Activated T-cell treated with anti-CD3 and anti-CD28 coated beads, Interleukin-2, amount 50 U/mL, for 1 hour (primary cell): ENCODE measurements at regions not wholly inside any gene's neighbourhood (a gene's known extent, or its start where the extent isn't known, plus 50 kb on each side); places are given as distances from the start of the nearest gene placed in this dataset.
"Not testable (repeated sequence)": the region's sequence is repeated elsewhere in the genome, so short reads cannot be mapped to it uniquely, and the experiment has no call there.

ENCODE experiments used
- DNase-seq: peaks from one replicate; pipeline ENCODE4 v3.0.0-alpha.2; 2020

- no peak for DNase-seq
Observed at GRCh38 chr3:75395580-75396315, 268.4 kb upstream of the FRG2C start.

GRCh38 chr3:75396316-75396802 lies 267.8 kb upstream of the FRG2C start:
- no peak for DNase-seq

DNA sequence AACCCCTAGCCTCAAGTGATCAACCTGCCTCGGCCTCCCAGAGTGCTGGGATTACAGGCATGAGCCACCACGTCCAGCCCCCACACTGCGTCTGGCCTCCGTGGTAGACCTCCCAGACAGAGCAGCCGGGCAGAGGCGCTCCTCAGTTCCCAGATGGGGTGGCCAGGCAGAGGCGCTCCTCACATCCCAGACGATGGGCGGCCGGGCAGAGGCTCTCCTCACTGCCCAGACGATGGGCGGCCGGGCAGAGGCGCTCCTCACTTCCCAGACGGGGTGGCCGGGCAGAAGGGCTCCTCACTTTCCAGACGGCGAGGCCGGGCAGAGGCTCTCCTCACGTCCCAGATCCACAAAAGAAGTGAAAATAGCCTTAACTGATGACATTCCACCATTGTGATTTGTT lies 266.6 kb upstream of the FRG2C start:
- DNase-seq = not testable (repeated sequence)

GRCh38 chr3:75422101-75422945 lies 241.8 kb upstream of the FRG2C start:
- peak; percentile 49 for DNase-seq

- not testable (repeated sequence) for DNase-seq
Observed at GRCh38 chr3:75425379-75425778, 238.7 kb upstream of the FRG2C start.

DNA sequence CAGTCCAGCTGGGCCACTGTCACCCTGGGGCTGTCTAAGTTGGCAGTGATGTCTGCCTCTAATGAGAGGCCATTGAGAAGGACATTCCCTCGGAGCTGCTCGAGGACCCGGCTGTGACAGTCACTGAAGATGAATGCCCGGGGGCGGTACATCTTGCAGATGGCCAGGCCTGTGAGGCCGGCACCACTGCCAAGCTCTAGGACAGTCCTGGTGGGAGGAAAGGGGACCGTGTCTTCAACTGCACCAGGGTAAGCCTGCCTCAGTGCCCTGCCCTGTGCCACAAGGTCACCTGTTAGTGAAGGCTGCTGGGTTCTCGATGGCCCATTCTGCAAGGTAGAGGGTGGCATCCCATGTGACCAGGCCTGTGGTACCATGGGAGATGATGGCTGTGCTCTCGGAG lies 236.6 kb upstream of the FRG2C start:
- not testable (repeated sequence) for DNase-seq

DNA sequence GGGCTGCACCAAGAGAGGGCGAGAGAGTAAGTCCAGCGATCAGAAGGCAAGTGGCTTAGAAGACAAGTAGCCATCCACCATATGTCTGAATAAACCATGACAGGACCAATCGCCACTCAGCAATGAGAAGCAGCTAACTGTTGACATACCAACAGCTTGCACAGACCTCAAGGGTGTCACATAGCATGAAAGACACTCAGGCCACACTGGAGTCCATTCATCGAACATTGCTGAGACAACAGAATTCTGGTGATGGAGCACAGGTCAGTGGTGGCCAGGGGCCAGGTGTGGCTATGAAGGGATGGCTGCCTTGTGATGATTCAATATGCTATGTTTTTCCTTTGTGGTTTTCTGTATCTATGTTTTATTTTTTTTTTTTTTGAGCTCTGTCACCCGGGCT lies 236.2 kb upstream of the FRG2C start:
- DNase-seq = not testable (repeated sequence)

- DNase-seq = peak; percentile 71
Observed at GRCh38 chr3:75429561-75430220, 234.4 kb upstream of the FRG2C start.

- DNase-seq = not testable (repeated sequence)
Observed at GRCh38 chr3:75430406-75430805, 233.7 kb upstream of the FRG2C start.

DNA sequence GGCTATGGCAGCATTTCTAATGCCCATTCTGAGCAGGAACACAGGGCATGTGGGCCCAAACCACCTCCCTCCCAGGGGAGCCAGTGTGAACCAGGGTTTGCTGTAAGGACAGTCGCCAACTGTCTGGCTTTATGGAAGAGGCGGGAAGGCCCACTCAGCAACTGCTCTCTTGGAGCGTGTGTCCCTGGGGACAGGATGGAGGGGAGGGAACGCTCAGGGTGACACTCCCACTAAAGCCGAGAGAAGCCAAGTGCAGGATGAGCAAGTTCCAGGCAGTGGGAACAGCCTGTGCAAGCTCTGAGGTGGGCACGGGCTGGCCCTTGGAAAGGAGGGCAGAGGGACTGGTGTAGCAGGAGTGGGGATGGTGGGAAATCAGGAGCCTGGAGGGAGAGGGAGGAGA lies 233.0 kb upstream of the FRG2C start:
- DNase-seq = not testable (repeated sequence)

- DNase-seq = not testable (repeated sequence)
Observed at GRCh38 chr3:75432466-75432865, 231.7 kb upstream of the FRG2C start.

DNA sequence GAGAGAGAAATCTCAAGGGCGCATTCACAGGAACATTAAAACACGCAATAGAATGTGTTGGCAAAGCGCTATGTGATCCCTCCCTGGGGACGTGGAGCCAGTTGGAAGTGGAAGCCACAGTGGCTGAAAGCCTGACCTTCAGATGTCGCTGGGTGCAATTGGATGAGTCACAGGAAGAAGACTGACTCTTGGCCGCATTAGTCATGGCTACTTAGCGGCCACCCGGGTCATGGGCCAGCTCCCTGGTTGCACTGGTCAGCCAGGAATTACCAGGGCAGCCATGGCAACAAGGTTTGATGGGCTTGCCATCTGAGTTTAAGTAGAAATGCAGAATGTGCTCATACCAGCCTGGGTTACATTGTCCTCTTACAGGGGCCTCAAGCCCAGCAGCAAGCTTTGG lies 231.2 kb upstream of the FRG2C start:
- DNase-seq = not testable (repeated sequence)

- not testable (repeated sequence) for DNase-seq
Observed at GRCh38 chr3:75433295-75433694, 230.8 kb upstream of the FRG2C start.

DNA sequence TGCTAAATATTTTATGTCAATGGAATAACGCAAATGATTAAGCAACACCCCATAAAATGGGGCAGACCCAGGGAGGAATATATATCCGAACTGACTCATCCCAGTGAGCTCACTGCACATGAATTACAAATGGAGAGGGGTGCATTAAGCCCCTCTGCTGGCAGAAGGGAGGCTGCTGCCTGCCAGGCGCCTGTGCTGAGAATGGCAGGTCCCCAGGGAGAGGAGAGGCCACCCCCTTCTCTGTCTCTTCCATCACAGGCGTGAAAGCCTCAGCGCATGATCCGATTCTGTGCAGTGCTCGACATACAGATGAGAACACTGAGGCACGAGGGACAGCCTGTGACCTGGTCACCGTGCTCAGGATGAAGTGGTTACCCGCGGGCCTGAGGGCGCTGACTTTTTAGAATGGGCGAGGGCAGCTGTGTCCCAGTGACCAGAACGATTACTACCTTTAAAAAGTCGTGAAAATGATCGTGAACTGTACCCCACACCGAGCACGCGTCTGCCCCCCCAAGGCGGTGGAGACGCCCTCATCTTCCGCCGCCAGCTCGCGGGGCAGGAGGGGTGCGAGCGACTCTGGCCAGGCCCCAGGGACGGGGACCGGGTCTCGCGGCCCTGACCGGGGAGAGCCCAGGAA lies 229.7 kb upstream of the FRG2C start:
- not testable (repeated sequence) for DNase-seq

GRCh38 chr3:75434913-75435793 lies 229.0 kb upstream of the FRG2C start:
- peak; percentile 96 for DNase-seq

- DNase-seq = not testable (repeated sequence)
Observed at GRCh38 chr3:75435794-75436400, 228.2 kb upstream of the FRG2C start.

DNA sequence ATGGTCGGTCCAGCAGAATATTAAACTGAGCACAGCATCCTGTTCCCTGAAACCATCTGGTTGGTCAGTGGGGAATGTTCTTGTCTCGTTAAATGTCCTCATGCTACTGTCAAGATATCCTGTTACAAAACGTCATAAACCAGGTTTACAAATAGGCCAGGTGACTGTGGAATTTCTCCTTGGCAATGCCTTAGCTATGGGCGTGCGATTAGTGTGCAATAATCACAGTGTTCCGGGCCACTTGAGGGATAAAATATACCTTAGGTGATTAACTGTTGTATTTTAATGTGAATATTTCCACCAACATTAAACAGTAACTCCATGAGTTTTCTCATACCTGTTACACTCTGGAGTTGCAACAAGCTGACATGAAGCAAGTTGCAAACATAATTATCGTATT lies 223.1 kb upstream of the FRG2C start:
- DNase-seq = not testable (repeated sequence)

DNA sequence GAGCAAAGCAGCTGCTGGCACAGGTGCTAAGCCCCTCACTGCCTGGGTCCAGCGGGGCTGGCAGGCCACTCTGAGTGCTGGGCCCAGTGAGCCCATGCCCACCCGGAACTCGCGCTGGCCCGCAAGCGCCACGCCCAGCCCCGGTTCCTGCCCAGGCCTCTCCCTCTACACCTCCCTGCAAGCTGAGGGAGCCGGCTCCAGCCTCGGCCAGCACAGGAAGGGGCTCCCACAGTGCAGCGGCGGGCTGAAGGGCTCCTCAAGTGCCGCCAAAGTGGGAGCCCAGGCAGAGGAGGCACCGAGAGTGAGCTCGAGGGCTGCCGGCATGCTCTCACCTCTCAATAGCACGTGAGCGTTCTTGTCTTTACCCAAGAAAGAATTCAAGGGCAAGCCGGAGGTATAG lies 219.5 kb upstream of the FRG2C start:
- DNase-seq = not testable (repeated sequence)

DNA sequence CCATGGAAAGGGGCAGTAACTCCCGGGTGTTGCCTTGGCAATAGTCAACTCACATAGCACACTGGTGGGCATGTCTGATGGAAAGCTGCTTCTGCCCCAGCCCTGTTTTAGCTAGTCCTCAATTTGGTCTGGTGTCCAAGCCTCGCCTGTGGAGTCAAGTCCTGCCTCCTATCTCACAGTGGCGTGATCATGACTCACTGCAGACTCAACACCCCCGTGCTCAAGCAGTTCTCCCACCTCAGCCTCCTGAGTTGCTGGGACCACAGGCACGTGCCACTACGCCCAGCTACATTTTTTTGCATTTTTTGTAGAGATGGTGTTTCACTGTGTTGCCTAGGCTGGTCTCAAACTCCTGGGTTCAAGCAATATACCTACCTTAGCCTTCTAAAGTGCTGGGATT lies 218.9 kb upstream of the FRG2C start:
- not testable (repeated sequence) for DNase-seq

GRCh38 chr3:75446948-75447347 lies 217.2 kb upstream of the FRG2C start:
- DNase-seq = not testable (repeated sequence)

- not testable (repeated sequence) for DNase-seq
Observed at GRCh38 chr3:75453328-75453727, 210.8 kb upstream of the FRG2C start.
